ENCODE measurements at regions not wholly inside any gene's neighbourhood (a gene's known extent, or its start where the extent isn't known, plus 50 kb on each side); places are given as distances from the start of the nearest gene placed in this dataset.

DNA sequence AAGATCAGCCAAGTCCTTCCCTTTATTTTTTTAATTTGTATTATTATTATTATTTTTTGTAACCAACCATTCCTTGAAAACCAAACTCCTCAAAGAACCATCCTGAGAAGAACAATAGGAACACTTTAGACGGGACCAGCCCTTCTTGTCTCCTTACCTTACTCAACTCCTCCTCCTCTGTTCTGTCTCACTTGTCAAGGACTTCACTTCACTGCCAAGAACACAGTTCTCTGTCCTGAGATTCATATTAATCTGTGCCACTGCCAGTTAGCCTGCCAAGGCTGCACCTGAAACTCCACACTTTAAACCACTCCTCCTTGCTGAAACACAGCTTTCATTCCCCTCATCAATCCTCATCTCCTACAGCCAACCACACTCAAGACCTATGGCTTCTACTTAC lies 73.8 kb upstream of the ATP1A1 start:
- ATAC-seq (ENCODE audit: insufficient read depth, low FRiP score) (no peak), DNase-seq (no peak)
- H3K27me3 ChIP-seq (ENCODE audit: control insufficient read depth in 3 of 3, insufficient read depth in 3 of 3, low read length in 2 of 3) = no peaks in the 10 kb centered on the region
- H3K36me3 ChIP-seq (ENCODE audit: control insufficient read depth in 4 of 4, insufficient read depth in 4 of 4, low read length in 4 of 4) = no peaks in the 10 kb centered on the region
- H3K9ac ChIP-seq (ENCODE audit: insufficient read depth in 1 of 2, low read length in 2 of 2) = no peak overlapping the region
- H3K9me3 ChIP-seq (ENCODE audit: control insufficient read depth in 4 of 4, insufficient read depth in 3 of 4, low read length in 3 of 4) = peaks cover 0 to 4% (median 0%) of the 10 kb centered on the region in 4 donors
- TF ChIP-seq, protein P1, sequence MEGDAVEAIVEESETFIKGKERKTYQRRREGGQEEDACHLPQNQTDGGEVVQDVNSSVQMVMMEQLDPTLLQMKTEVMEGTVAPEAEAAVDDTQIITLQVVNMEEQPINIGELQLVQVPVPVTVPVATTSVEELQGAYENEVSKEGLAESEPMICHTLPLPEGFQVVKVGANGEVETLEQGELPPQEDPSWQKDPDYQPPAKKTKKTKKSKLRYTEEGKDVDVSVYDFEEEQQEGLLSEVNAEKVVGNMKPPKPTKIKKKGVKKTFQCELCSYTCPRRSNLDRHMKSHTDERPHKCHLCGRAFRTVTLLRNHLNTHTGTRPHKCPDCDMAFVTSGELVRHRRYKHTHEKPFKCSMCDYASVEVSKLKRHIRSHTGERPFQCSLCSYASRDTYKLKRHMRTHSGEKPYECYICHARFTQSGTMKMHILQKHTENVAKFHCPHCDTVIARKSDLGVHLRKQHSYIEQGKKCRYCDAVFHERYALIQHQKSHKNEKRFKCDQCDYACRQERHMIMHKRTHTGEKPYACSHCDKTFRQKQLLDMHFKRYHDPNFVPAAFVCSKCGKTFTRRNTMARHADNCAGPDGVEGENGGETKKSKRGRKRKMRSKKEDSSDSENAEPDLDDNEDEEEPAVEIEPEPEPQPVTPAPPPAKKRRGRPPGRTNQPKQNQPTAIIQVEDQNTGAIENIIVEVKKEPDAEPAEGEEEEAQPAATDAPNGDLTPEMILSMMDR (IDR thresholded peaks at IDR 0.05; ENCODE audit: control extremely low read depth, extremely low read depth) = no peak
- peak overlapping the region in 1 of 2 donors; percentile 40 for H3K27ac ChIP-seq (ENCODE audit: low read depth in 1 of 2, low read length in 1 of 2)
- 65 to 92% methylated on average over 1 of the region's 1 CpG for WGBS, 2 donors
- no peak overlapping the region for H3K4me3 ChIP-seq
- H3K4me1 ChIP-seq (ENCODE audit: control insufficient read depth in 5 of 5, insufficient read depth in 5 of 5, low read length in 5 of 5) = peaks cover 0 to 6% (median 0%) of the 10 kb centered on the region in 5 donors

DNA sequence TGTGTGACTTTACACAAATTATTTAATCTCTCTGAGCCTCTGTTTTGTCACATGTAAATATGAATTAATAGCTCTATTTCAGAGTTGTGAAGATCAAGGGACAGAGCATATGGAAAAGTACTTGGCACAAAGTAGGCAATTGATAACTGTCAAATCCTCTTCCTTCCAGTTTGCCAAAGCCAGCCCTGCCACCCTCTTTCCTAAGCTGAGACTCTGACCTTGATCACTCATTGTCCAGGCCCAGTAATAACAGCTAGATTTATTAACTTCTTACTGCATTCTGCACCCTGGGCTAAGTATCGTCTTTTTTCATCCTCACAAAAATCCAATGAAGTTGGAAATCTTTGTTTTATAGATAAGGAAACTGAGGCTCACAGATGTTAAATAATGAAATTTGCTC lies 70.8 kb upstream of the ATP1A1 start:
- H3K27me3 ChIP-seq (ENCODE audit: control insufficient read depth in 3 of 3, insufficient read depth in 3 of 3, low read length in 2 of 3) = no peaks in the 10 kb centered on the region
- H3K4me1 ChIP-seq (ENCODE audit: control insufficient read depth in 5 of 5, insufficient read depth in 5 of 5, low read length in 5 of 5) = peaks cover 0 to 6% (median 0%) of the 10 kb centered on the region in 5 donors
- no peak for ATAC-seq (ENCODE audit: insufficient read depth, low FRiP score)
- H3K9ac ChIP-seq (ENCODE audit: insufficient read depth in 1 of 2, low read length in 2 of 2) = no peak overlapping the region
- H3K27ac ChIP-seq (ENCODE audit: low read depth in 1 of 2, low read length in 1 of 2) = no peak overlapping the region
- WGBS, 2 donors = 65 to 68% methylated on average over 1 of the region's 1 CpG
- TF ChIP-seq, protein P1 (IDR thresholded peaks at IDR 0.05; ENCODE audit: control extremely low read depth, extremely low read depth) = no peak
- no peaks in the 10 kb centered on the region for H3K36me3 ChIP-seq (ENCODE audit: control insufficient read depth in 4 of 4, insufficient read depth in 4 of 4, low read length in 4 of 4)
- DNase-seq = no peak
- no peak overlapping the region for H3K4me3 ChIP-seq
- peaks cover 0 to 2% (median 0%) of the 10 kb centered on the region in 4 donors for H3K9me3 ChIP-seq (ENCODE audit: control insufficient read depth in 4 of 4, insufficient read depth in 3 of 4, low read length in 3 of 4)

DNA sequence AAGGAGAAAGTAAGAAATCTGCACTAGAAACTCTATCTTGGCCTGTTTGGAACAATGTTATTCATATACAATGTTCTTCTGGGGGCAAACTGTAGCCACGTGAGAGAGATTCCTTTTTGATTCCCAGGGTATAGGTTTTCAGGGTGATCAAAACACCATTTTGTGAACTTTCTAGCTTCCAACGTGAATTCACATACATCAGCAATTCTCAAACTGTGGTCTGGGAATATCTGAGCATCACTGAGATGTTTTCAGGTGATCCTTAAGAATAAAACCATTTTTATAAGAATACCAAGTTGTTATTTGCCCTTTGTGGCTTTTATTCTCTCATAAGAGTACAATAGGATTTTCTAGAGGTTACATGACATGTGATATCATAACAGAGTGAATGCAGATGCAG lies 66.9 kb upstream of the ATP1A1 start:
- no peaks in the 10 kb centered on the region for H3K27me3 ChIP-seq (ENCODE audit: control insufficient read depth in 3 of 3, insufficient read depth in 3 of 3, low read length in 2 of 3)
- WGBS, 2 donors = 79 to 94% methylated on average over 2 of the region's 2 CpGs
- no peaks in the 10 kb centered on the region for H3K36me3 ChIP-seq (ENCODE audit: control insufficient read depth in 4 of 4, insufficient read depth in 4 of 4, low read length in 4 of 4)
- H3K4me3 ChIP-seq = no peak overlapping the region
- no peaks in the 10 kb centered on the region for H3K9me3 ChIP-seq (ENCODE audit: control insufficient read depth in 4 of 4, insufficient read depth in 3 of 4, low read length in 3 of 4)
- H3K27ac ChIP-seq (ENCODE audit: low read depth in 1 of 2, low read length in 1 of 2) = no peak overlapping the region
- H3K4me1 ChIP-seq (ENCODE audit: control insufficient read depth in 5 of 5, insufficient read depth in 5 of 5, low read length in 5 of 5) = peaks cover 0 to 17% (median 10%) of the 10 kb centered on the region in 5 donors
- TF ChIP-seq, protein P1 (IDR thresholded peaks at IDR 0.05; ENCODE audit: control extremely low read depth, extremely low read depth) = no peak
- no peak for DNase-seq
- no peak overlapping the region for H3K9ac ChIP-seq (ENCODE audit: insufficient read depth in 1 of 2, low read length in 2 of 2)
- no peak for ATAC-seq (ENCODE audit: insufficient read depth, low FRiP score)

DNA sequence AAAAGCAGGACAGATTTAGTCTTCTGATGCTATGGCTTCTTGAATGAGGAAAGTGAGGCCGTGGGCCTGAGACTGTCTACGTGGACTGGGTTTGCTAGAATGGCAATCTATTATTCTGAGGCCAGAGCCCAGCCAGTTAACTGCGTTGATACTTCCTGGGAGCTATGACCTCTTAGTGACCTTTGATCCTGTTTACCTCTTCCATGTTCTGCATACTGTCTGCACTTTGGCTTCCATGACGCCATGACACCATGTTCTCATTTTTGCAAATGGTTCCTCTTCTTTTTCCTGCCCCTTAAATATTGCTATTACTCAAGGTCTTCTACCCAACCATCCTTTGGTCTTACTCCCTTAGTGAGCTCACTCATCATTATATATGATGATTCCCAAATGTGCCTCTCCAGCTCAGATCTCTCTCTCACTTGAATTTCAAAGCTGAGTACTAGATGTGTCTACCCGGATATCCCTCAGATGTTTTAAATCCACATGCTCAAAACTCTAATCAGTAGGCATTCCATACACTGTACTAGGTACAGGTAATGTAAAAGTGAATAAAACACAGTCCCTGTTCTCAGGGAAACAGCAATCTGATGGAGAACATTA lies 66.1 kb upstream of the ATP1A1 start:
- no peak for ATAC-seq (ENCODE audit: insufficient read depth, low FRiP score)
- WGBS, 2 donors = 83 to 87% methylated on average over 5 of the region's 5 CpGs

More for the DNA sequence above, 66.1 kb upstream of the ATP1A1 start:
- peaks cover 0 to 24% (median 10%) of the 10 kb centered on the region in 5 donors for H3K4me1 ChIP-seq (ENCODE audit: control insufficient read depth in 5 of 5, insufficient read depth in 5 of 5, low read length in 5 of 5)
- H3K9ac ChIP-seq (ENCODE audit: insufficient read depth in 1 of 2, low read length in 2 of 2) = no peak overlapping the region
- DNase-seq = no peak
- TF ChIP-seq, protein P1 (IDR thresholded peaks at IDR 0.05; ENCODE audit: control extremely low read depth, extremely low read depth) = no peak
- no peak overlapping the region for H3K27ac ChIP-seq (ENCODE audit: low read depth in 1 of 2, low read length in 1 of 2)
- H3K27me3 ChIP-seq (ENCODE audit: control insufficient read depth in 3 of 3, insufficient read depth in 3 of 3, low read length in 2 of 3) = no peaks in the 10 kb centered on the region
- H3K9me3 ChIP-seq (ENCODE audit: control insufficient read depth in 4 of 4, insufficient read depth in 3 of 4, low read length in 3 of 4) = no peaks in the 10 kb centered on the region
- H3K4me3 ChIP-seq = no peak overlapping the region
- H3K36me3 ChIP-seq (ENCODE audit: control insufficient read depth in 4 of 4, insufficient read depth in 4 of 4, low read length in 4 of 4) = no peaks in the 10 kb centered on the region

Data from lung (tissue), 11 donors.